ENCODE measurements at regions not wholly inside any gene's neighbourhood (a gene's known extent, or its start where the extent isn't known, plus 50 kb on each side); places are given as distances from the start of the nearest gene placed in this dataset.

GRCh38 chr9:1528456-1528855 is 478.3 kb downstream of the DMRT2 start:
- H3K27me3 ChIP-seq (ENCODE audit: insufficient read depth, low read length) = no peaks in the 10 kb centered on the region
- BruUV-seq (replicated peaks) = no TSS peak
- ChIA-PET POLR2A (no interaction called here), RAD21 (ENCODE audit: low non-redundant PET in 1 of 2, low total read pairs in 2 of 2, uncharacterized antibody in 2 of 2, unreplicated experiment in 2 of 2) (no interaction called here), CTCF (no interaction called here)
- no peaks in the 10 kb centered on the region for H3K4me1 ChIP-seq (ENCODE audit: control insufficient read depth in 1 of 2, insufficient read depth in 2 of 2, low read length in 2 of 2)
- ATAC-seq (no peak), DNase-seq (ENCODE audit: low read depth, low spot score) (no peak)
- no peak overlapping the region for H3K9ac ChIP-seq (ENCODE audit: low read length)
- H3K4me2 ChIP-seq (ENCODE audit: low read length) = no peak overlapping the region
- H3K4me3 ChIP-seq (replicated peaks in 1 of 2; ENCODE audit: low read depth in 1 of 2, low read length in 2 of 2) = no peak overlapping the region
- no peak overlapping the region for H3K27ac ChIP-seq (ENCODE audit: low read depth, low read length)
- H4K20me1 ChIP-seq (ENCODE audit: insufficient read depth) = no peaks in the 10 kb centered on the region
- H3K36me3 ChIP-seq (ENCODE audit: control insufficient read depth in 1 of 2, insufficient read depth in 2 of 2, low read length in 2 of 2) = no peaks in the 10 kb centered on the region
- H3K9me2 ChIP-seq (ENCODE audit: insufficient read depth) = no peaks in the 10 kb centered on the region
- TF ChIP-seq SP1 (IDR thresholded peaks at IDR 0.05; ENCODE audit: low read depth) (no peak), SIN3A (IDR thresholded peaks at IDR 0.05; ENCODE audit: low read depth) (no peak), FOSL1 (IDR thresholded peaks at IDR 0.05; ENCODE audit: low read depth) (no peak), EZH2 (IDR thresholded peaks at IDR 0.05) (no peak), SRF (IDR thresholded peaks at IDR 0.05; ENCODE audit: low read depth) (no peak)
- TF ChIP-seq, protein P1, sequence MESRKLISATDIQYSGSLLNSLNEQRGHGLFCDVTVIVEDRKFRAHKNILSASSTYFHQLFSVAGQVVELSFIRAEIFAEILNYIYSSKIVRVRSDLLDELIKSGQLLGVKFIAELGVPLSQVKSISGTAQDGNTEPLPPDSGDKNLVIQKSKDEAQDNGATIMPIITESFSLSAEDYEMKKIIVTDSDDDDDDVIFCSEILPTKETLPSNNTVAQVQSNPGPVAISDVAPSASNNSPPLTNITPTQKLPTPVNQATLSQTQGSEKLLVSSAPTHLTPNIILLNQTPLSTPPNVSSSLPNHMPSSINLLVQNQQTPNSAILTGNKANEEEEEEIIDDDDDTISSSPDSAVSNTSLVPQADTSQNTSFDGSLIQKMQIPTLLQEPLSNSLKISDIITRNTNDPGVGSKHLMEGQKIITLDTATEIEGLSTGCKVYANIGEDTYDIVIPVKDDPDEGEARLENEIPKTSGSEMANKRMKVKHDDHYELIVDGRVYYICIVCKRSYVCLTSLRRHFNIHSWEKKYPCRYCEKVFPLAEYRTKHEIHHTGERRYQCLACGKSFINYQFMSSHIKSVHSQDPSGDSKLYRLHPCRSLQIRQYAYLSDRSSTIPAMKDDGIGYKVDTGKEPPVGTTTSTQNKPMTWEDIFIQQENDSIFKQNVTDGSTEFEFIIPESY (IDR thresholded peaks at IDR 0.05; ENCODE audit: extremely low read depth, insufficient replicate concordance, low read length) = no peak
- intact Hi-C loops (cut with micrococcal nuclease) = no loop called here
- H3K79me2 ChIP-seq (ENCODE audit: insufficient read depth, low read length) = no peaks in the 10 kb centered on the region
- H2AFZ ChIP-seq (ENCODE audit: low read depth, low read length, poor library complexity, severe bottlenecking) = no peak overlapping the region
- H3K9me3 ChIP-seq (ENCODE audit: control insufficient read depth in 1 of 2, insufficient read depth in 1 of 2, low read depth in 1 of 2, low read length in 2 of 2) = peaks cover 0 to 36% of the 10 kb centered on the region in 2 experiments; a peak in 2 of 4 replicates

GRCh38 chr9:1530696-1531095 is 480.5 kb downstream of the DMRT2 start:
- Histone ChIP-seq H3K27ac (ENCODE audit: low read depth, low read length) (no peak overlapping the region), H3K4me1 (ENCODE audit: control insufficient read depth in 1 of 2, insufficient read depth in 2 of 2, low read length in 2 of 2) (no peaks in the 10 kb centered on the region), H3K9me3 (ENCODE audit: control insufficient read depth in 1 of 2, insufficient read depth in 1 of 2, low read depth in 1 of 2, low read length in 2 of 2) (peaks cover 0 to 34% of the 10 kb centered on the region in 2 experiments; a peak in 2 of 4 replicates), H3K9ac (ENCODE audit: low read length) (no peak overlapping the region), H3K4me2 (ENCODE audit: low read length) (no peak overlapping the region), H3K36me3 (ENCODE audit: control insufficient read depth in 1 of 2, insufficient read depth in 2 of 2, low read length in 2 of 2) (no peaks in the 10 kb centered on the region), H3K9me2 (ENCODE audit: insufficient read depth) (no peaks in the 10 kb centered on the region), H3K27me3 (ENCODE audit: insufficient read depth, low read length) (no peaks in the 10 kb centered on the region), H2AFZ (ENCODE audit: low read depth, low read length, poor library complexity, severe bottlenecking) (no peak overlapping the region), H3K79me2 (ENCODE audit: insufficient read depth, low read length) (no peaks in the 10 kb centered on the region), H4K20me1 (ENCODE audit: insufficient read depth) (no peaks in the 10 kb centered on the region), H3K4me3 (replicated peaks in 1 of 2; ENCODE audit: low read depth in 1 of 2, low read length in 2 of 2) (no peak overlapping the region)
- ATAC-seq (no peak), DNase-seq (ENCODE audit: low read depth, low spot score) (no peak)
- intact Hi-C loops (cut with micrococcal nuclease) = no loop called here
- RAD21 ChIA-PET (ENCODE audit: low non-redundant PET in 1 of 2, low total read pairs in 2 of 2, uncharacterized antibody in 2 of 2, unreplicated experiment in 2 of 2) = no interaction called here
- POLR2A ChIA-PET = no interaction called here
- BruUV-seq (replicated peaks) = no TSS peak
- CTCF ChIA-PET = no interaction called here
- TF ChIP-seq, protein P2, sequence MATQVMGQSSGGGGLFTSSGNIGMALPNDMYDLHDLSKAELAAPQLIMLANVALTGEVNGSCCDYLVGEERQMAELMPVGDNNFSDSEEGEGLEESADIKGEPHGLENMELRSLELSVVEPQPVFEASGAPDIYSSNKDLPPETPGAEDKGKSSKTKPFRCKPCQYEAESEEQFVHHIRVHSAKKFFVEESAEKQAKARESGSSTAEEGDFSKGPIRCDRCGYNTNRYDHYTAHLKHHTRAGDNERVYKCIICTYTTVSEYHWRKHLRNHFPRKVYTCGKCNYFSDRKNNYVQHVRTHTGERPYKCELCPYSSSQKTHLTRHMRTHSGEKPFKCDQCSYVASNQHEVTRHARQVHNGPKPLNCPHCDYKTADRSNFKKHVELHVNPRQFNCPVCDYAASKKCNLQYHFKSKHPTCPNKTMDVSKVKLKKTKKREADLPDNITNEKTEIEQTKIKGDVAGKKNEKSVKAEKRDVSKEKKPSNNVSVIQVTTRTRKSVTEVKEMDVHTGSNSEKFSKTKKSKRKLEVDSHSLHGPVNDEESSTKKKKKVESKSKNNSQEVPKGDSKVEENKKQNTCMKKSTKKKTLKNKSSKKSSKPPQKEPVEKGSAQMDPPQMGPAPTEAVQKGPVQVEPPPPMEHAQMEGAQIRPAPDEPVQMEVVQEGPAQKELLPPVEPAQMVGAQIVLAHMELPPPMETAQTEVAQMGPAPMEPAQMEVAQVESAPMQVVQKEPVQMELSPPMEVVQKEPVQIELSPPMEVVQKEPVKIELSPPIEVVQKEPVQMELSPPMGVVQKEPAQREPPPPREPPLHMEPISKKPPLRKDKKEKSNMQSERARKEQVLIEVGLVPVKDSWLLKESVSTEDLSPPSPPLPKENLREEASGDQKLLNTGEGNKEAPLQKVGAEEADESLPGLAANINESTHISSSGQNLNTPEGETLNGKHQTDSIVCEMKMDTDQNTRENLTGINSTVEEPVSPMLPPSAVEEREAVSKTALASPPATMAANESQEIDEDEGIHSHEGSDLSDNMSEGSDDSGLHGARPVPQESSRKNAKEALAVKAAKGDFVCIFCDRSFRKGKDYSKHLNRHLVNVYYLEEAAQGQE (IDR thresholded peaks at IDR 0.05; ENCODE audit: low read depth) = no peak
- TF ChIP-seq POLR2A (IDR thresholded peaks at IDR 0.05; ENCODE audit: borderline replicate concordance, extremely low read depth, insufficient read depth, insufficient read length) (no peak), SIN3A (IDR thresholded peaks at IDR 0.05; ENCODE audit: low read depth) (no peak), POLR2AphosphoS5 (IDR thresholded peaks at IDR 0.05; ENCODE audit: low read depth, low read length) (no peak), EZH2phosphoT487 (IDR thresholded peaks at IDR 0.05; ENCODE audit: borderline replicate concordance) (no peak), ZNF274 (IDR thresholded peaks at IDR 0.05; ENCODE audit: low read depth, low read length) (no peak), YY1 (IDR thresholded peaks at IDR 0.05; ENCODE audit: extremely low read depth, insufficient replicate concordance, low read depth, low read length) (no peak), TCF7L2 (IDR thresholded peaks at IDR 0.05; ENCODE audit: borderline replicate concordance, extremely low read depth, insufficient read depth, insufficient read length) (no peak), EZH2 (IDR thresholded peaks at IDR 0.05) (no peak)
- TF ChIP-seq, protein P1 (IDR thresholded peaks at IDR 0.05; ENCODE audit: extremely low read depth, insufficient replicate concordance, low read length) = no peak

All from HCT116 (cell line).